Ramos (cell line): ENCODE measurements at regions not wholly inside any gene's neighbourhood (a gene's known extent, or its start where the extent isn't known, plus 50 kb on each side); places are given as distances from the start of the nearest gene placed in this dataset.

ENCODE experiments used
- in situ Hi-C: fragments of 300-500 bp; cut with MboI; formaldehyde crosslinking; loops from one replicate; pipeline ENCODE4 v1.14.3; 2022; ENCODE audit warnings: low sequenced_read_pairs; ENCODE audit not compliant: unreplicated experiment

- in situ Hi-C loops, result no loop called here
Measured at GRCh38 chr6:147621263-147621662, 112.8 kb downstream of the SAMD5 start.

GRCh38 chr6:147621961-147622360 is 113.5 kb downstream of the SAMD5 start:
- in situ Hi-C loops, result no loop called here

- in situ Hi-C loops, result no loop called here
Measured at GRCh38 chr6:147624946-147625515, 116.5 kb downstream of the SAMD5 start.

GRCh38 chr6:147625946-147626345 is 117.5 kb downstream of the SAMD5 start:
- in situ Hi-C loops, result no loop called here

GRCh38 chr6:147627411-147627810 is 118.9 kb downstream of the SAMD5 start:
- in situ Hi-C loops, result no loop called here

- in situ Hi-C loops, result no loop called here
Measured at GRCh38 chr6:147633191-147633590, 124.7 kb downstream of the SAMD5 start.

GRCh38 chr6:147637620-147638195 is 129.2 kb downstream of the SAMD5 start:
- in situ Hi-C loops, result no loop called here

GRCh38 chr6:147639279-147639678 is 130.8 kb downstream of the SAMD5 start:
- in situ Hi-C loops, result no loop called here

- in situ Hi-C loops, result no loop called here
Measured at GRCh38 chr6:147640606-147641005, 132.1 kb downstream of the SAMD5 start.

GRCh38 chr6:147641511-147641910 is 133.0 kb downstream of the SAMD5 start:
- in situ Hi-C loops, result no loop called here

- in situ Hi-C loops, result no loop called here
Measured at GRCh38 chr6:147642458-147642857, 134.0 kb downstream of the SAMD5 start.

GRCh38 chr6:147643341-147644200 is 135.1 kb downstream of the SAMD5 start:
- in situ Hi-C loops, result no loop called here

- in situ Hi-C loops, result no loop called here
Measured at GRCh38 chr6:147648916-147649315, 140.4 kb downstream of the SAMD5 start.

- in situ Hi-C loops, result no loop called here
Measured at GRCh38 chr6:147651249-147652063, 143.0 kb downstream of the SAMD5 start.

GRCh38 chr6:147653631-147654030 is 145.1 kb downstream of the SAMD5 start:
- in situ Hi-C loops, result no loop called here

GRCh38 chr6:147654103-147654845 is 145.8 kb downstream of the SAMD5 start:
- in situ Hi-C loops, result no loop called here

- in situ Hi-C loops, result no loop called here
Measured at GRCh38 chr6:147660334-147661311, 152.1 kb downstream of the SAMD5 start.

- in situ Hi-C loops, result no loop called here
Measured at GRCh38 chr6:147662646-147663045, 154.2 kb downstream of the SAMD5 start.

GRCh38 chr6:147664092-147664491 is 155.6 kb downstream of the SAMD5 start:
- in situ Hi-C loops, result no loop called here
